ENCODE measurements at regions not wholly inside any gene's neighbourhood (a gene's known extent, or its start where the extent isn't known, plus 50 kb on each side); places are given as distances from the start of the nearest gene placed in this dataset.

GRCh38 chr15:26477044-26477443 is 295.8 kb downstream of the GABRB3 start:
- no peak for TF ChIP-seq CTCF (IDR thresholded peaks at IDR 0.05; ENCODE audit: insufficient read depth, low read depth, low read length, missing control alignments)
- no peak for DNase-seq (ENCODE audit: low read depth)
- H3K4me3 ChIP-seq (ENCODE audit: low read length) = no peak overlapping the region

GRCh38 chr15:26475554-26475953 is 297.3 kb downstream of the GABRB3 start:
- no peak for TF ChIP-seq CTCF (IDR thresholded peaks at IDR 0.05; ENCODE audit: insufficient read depth, low read depth, low read length, missing control alignments)
- no peak overlapping the region for H3K4me3 ChIP-seq (ENCODE audit: low read length)
- DNase-seq (ENCODE audit: low read depth) = no peak

GRCh38 chr15:26472661-26473060 is 300.2 kb downstream of the GABRB3 start:
- TF ChIP-seq CTCF (IDR thresholded peaks at IDR 0.05; ENCODE audit: insufficient read depth, low read depth, low read length, missing control alignments) = no peak
- H3K4me3 ChIP-seq (ENCODE audit: low read length) = no peak overlapping the region
- DNase-seq (ENCODE audit: low read depth) = no peak

GRCh38 chr15:26461847-26462608 is 310.8 kb downstream of the GABRB3 start:
- H3K4me3 ChIP-seq (ENCODE audit: low read length) = no peak overlapping the region
- DNase-seq (ENCODE audit: low read depth) = no peak
- TF ChIP-seq CTCF (IDR thresholded peaks at IDR 0.05; ENCODE audit: insufficient read depth, low read depth, low read length, missing control alignments) = no peak

- TF ChIP-seq CTCF (IDR thresholded peaks at IDR 0.05; ENCODE audit: insufficient read depth, low read depth, low read length, missing control alignments) = no peak
- H3K4me3 ChIP-seq (ENCODE audit: low read length) = no peak overlapping the region
- DNase-seq (ENCODE audit: low read depth) = no peak
Measured at GRCh38 chr15:26460165-26460564, 312.7 kb downstream of the GABRB3 start.

GRCh38 chr15:26455828-26456227 is 317.0 kb downstream of the GABRB3 start:
- H3K4me3 ChIP-seq (ENCODE audit: low read length) = no peak overlapping the region
- no peak for DNase-seq (ENCODE audit: low read depth)
- no peak for TF ChIP-seq CTCF (IDR thresholded peaks at IDR 0.05; ENCODE audit: insufficient read depth, low read depth, low read length, missing control alignments)

- TF ChIP-seq CTCF (IDR thresholded peaks at IDR 0.05; ENCODE audit: insufficient read depth, low read depth, low read length, missing control alignments) = no peak
- DNase-seq (ENCODE audit: low read depth) = no peak
- no peak overlapping the region for H3K4me3 ChIP-seq (ENCODE audit: low read length)
Measured at GRCh38 chr15:26453914-26454313, 319.0 kb downstream of the GABRB3 start.
